Transverse colon (tissue), 4 donors: ENCODE measurements at regions not wholly inside any gene's neighbourhood (a gene's known extent, or its start where the extent isn't known, plus 50 kb on each side); places are given as distances from the start of the nearest gene placed in this dataset.

ENCODE experiments used
- DNase-seq: peaks from one replicate; pipeline ENCODE4 v3.0.0-alpha.2; 2019
- H3K27ac ChIP-seq, 4 donors: fragments of 200-600 bp; sonication (generic); 2 replicates each; pipeline ENCODE4 v1.5.1; 2016 to 2018; ENCODE audit warnings: inconsistent platforms in 4 of 4
- H3K27me3 ChIP-seq: fragments of 200-600 bp; sonication (generic); 2 replicates; pipeline ENCODE4 v1.5.1; 2017; ENCODE audit warnings: inconsistent platforms
- H3K36me3 ChIP-seq, 4 donors: fragments of 200-600 bp; sonication (generic); 2 replicates each; pipeline ENCODE4 v1.5.1; 2017 to 2019; ENCODE audit warnings: inconsistent platforms in 4 of 4
- H3K4me1 ChIP-seq, 4 donors: fragments of 200-600 bp; sonication (generic); 2 replicates each; pipeline ENCODE4 v1.5.1; 2017 to 2020; ENCODE audit warnings: inconsistent platforms in 4 of 4
- H3K4me3 ChIP-seq, 4 donors: fragments of 200-600 bp; sonication (generic); 1 replicate in 1 of 4; 2 replicates in 3 of 4; pipeline versions ENCODE4 v1.5.1 to v1.6.1; 2017 to 2019; ENCODE audit warnings: inconsistent platforms in 4 of 4
- H3K9me3 ChIP-seq, 2 donors: fragments of 200-600 bp; sonication (generic); 2 replicates each; pipeline ENCODE4 v1.5.1; 2017 to 2019; ENCODE audit warnings: inconsistent platforms in 2 of 2
- CTCF ChIP-seq, 5 experiments: fragments of 200-600 bp in 3 of 5; fragments of 450-650 bp in 2 of 5; sonication (generic) in 3 of 5; IDR thresholded peaks; 1 replicate in 2 of 5; 2 replicates in 3 of 5; pipeline ENCODE4 v1.5.1; 2016 to 2017; ENCODE audit warnings: antibody characterized with exemption in 5 of 5, inconsistent platforms in 3 of 5, mild to moderate bottlenecking in 2 of 5, moderate library complexity in 1 of 5
- EP300 ChIP-seq: sonication (generic); formaldehyde crosslinking; IDR thresholded peaks from one replicate; pipeline ENCODE4 v1.6.1; 2017; ENCODE audit warnings: antibody characterized with exemption, low read depth
- POLR2A ChIP-seq: fragments of 450-650 bp; IDR thresholded peaks from one replicate; pipeline ENCODE4 v1.6.1; 2016; ENCODE audit warnings: antibody characterized with exemption, mild to moderate bottlenecking, moderate library complexity
- POLR2AphosphoS5 ChIP-seq, 3 donors: sonication (generic); formaldehyde crosslinking; IDR thresholded peaks; one replicate each; pipeline ENCODE4 v1.6.1; 2016; ENCODE audit warnings: antibody characterized with exemption in 3 of 3
- WGBS, 2 donors: methylation state at CpG; one replicate each; pipeline ENCODE4 v1.1.5; 2018; ENCODE audit warnings: low coverage in 1 of 2; 5-methylcytosine and 5-hydroxymethylcytosine counted together
- in situ Hi-C, 4 donors: fragments of 200-750 bp; cut with MboI; loops; one replicate each; pipeline versions ENCODE4 v1.15.0 to v1.15.1; 2017; ENCODE audit warnings: low sequenced_read_pairs in 3 of 4, low pct_ligation_motif_present in 1 of 4, low pct_unique_long_range_greater_than_20kb in 1 of 4
- intact Hi-C: fragments of 100-400 bp; cut with DNase I; formaldehyde crosslinking; loops from one replicate; pipeline ENCODE4 v1.15.1; 2023; ENCODE audit warnings: low total_unique reads

- Histone ChIP-seq H3K27me3 (no peaks in the 10 kb centered on the region), H3K4me1 (no peaks in the 10 kb centered on the region), H3K36me3 (no peaks in the 10 kb centered on the region), H3K4me3 (no peak overlapping the region), H3K9me3 (no peaks in the 10 kb centered on the region), H3K27ac (no peak overlapping the region)
- intact Hi-C loops, result no loop called here
- DNase-seq, result no peak
- in situ Hi-C loops, result no loop called here
- TF ChIP-seq POLR2A (no peak), POLR2AphosphoS5 (IDR thresholded peaks at IDR 0.05) (no peak), CTCF (IDR thresholded peaks at IDR 0.05) (no peak), EP300 (no peak)
- 83 to 87% methylated on average over 2 to 8 of the region's 8 CpGs for WGBS, 2 donors
These were observed 63.7 kb upstream of the TMTC4 start for GRCh38 chr13:100738176-100738855.

- no peaks in the 10 kb centered on the region for H3K4me1 ChIP-seq
- intact Hi-C loops (no loop called here), in situ Hi-C loops (no loop called here)
- H3K27me3 ChIP-seq, result no peaks in the 10 kb centered on the region
- no peak for TF ChIP-seq POLR2AphosphoS5 (IDR thresholded peaks at IDR 0.05)
- no peak for TF ChIP-seq POLR2A
- TF ChIP-seq CTCF (IDR thresholded peaks at IDR 0.05), result no peak
- H3K27ac ChIP-seq, result no peak overlapping the region
- whole genome bisulfite sequencing, 2 donors, result 57 to 81% methylated on average over 2 to 9 of the region's 9 CpGs
- H3K9me3 ChIP-seq, result no peaks in the 10 kb centered on the region
- H3K36me3 ChIP-seq, result no peaks in the 10 kb centered on the region
- no peak overlapping the region for H3K4me3 ChIP-seq
- no peak for DNase-seq
These were observed 60.9 kb upstream of the TMTC4 start for GRCh38 chr13:100735494-100735893.

GRCh38 chr13:100734194-100734720 lies 59.7 kb upstream of the TMTC4 start:
- WGBS, 2 donors, result 31 to 36% methylated on average over 1 of the region's 1 CpG
- DNase-seq, result no peak
- H3K9me3 ChIP-seq, result no peaks in the 10 kb centered on the region
- no peaks in the 10 kb centered on the region for H3K36me3 ChIP-seq
- H3K27me3 ChIP-seq, result no peaks in the 10 kb centered on the region
- no peaks in the 10 kb centered on the region for H3K4me1 ChIP-seq
- no peak overlapping the region for H3K27ac ChIP-seq
- intact Hi-C loops, result no loop called here
- no peak overlapping the region for H3K4me3 ChIP-seq
- in situ Hi-C loops, result no loop called here
- TF ChIP-seq EP300 (no peak), CTCF (IDR thresholded peaks at IDR 0.05) (no peak), POLR2AphosphoS5 (IDR thresholded peaks at IDR 0.05) (no peak), POLR2A (no peak)

GRCh38 chr13:100733261-100733660 lies 58.7 kb upstream of the TMTC4 start:
- in situ Hi-C loops, result no loop called here
- intact Hi-C loops, result no loop called here

More at GRCh38 chr13:100733261-100733660, 58.7 kb upstream of the TMTC4 start:
- no peaks in the 10 kb centered on the region for H3K9me3 ChIP-seq
- WGBS, 2 donors, result 85 to 93% methylated on average over 3 of the region's 3 CpGs
- no peaks in the 10 kb centered on the region for H3K36me3 ChIP-seq
- TF ChIP-seq POLR2AphosphoS5 (IDR thresholded peaks at IDR 0.05) (no peak), POLR2A (no peak), CTCF (IDR thresholded peaks at IDR 0.05) (no peak), EP300 (no peak)
- H3K4me3 ChIP-seq, result no peak overlapping the region
- H3K27ac ChIP-seq, result no peak overlapping the region
- H3K4me1 ChIP-seq, result no peaks in the 10 kb centered on the region
- no peak for DNase-seq
- H3K27me3 ChIP-seq, result no peaks in the 10 kb centered on the region
